Inferior parietal cortex (tissue), 1 donor: ENCODE measurements at regions not wholly inside any gene's neighbourhood (a gene's known extent, or its start where the extent isn't known, plus 50 kb on each side); places are given as distances from the start of the nearest gene placed in this dataset.

ENCODE experiments used
- DNase-seq: peaks from one replicate; pipeline ENCODE4 v3.0.0-alpha.2; 2016; ENCODE audit errors: extremely low spot score

- DNase-seq: no peak
These were observed 724.4 kb upstream of the ROBO1 start for GRCh38 chr3:80492162-80492561.

GRCh38 chr3:80472961-80473360, 705.2 kb upstream of the ROBO1 start:
- DNase-seq: no peak

GRCh38 chr3:80472459-80472858, 704.7 kb upstream of the ROBO1 start:
- no peak for DNase-seq

GRCh38 chr3:80470433-80470832, 702.6 kb upstream of the ROBO1 start:
- DNase-seq: no peak

- DNase-seq: no peak
These were observed 697.9 kb upstream of the ROBO1 start for GRCh38 chr3:80465746-80466145.

GRCh38 chr3:80451393-80451792, 683.6 kb upstream of the ROBO1 start:
- DNase-seq: no peak

- no peak for DNase-seq
These were observed 677.8 kb upstream of the ROBO1 start for GRCh38 chr3:80445641-80446040.

GRCh38 chr3:80445053-80445452, 677.3 kb upstream of the ROBO1 start:
- DNase-seq: no peak

GRCh38 chr3:80439490-80439889, 671.7 kb upstream of the ROBO1 start:
- DNase-seq: no peak

- no peak for DNase-seq
These were observed 666.6 kb upstream of the ROBO1 start for GRCh38 chr3:80434366-80434765.

GRCh38 chr3:80424951-80425350, 657.2 kb upstream of the ROBO1 start:
- no peak for DNase-seq

- DNase-seq: no peak
These were observed 640.4 kb upstream of the ROBO1 start for GRCh38 chr3:80408030-80408721.

GRCh38 chr3:80405618-80406017, 637.8 kb upstream of the ROBO1 start:
- DNase-seq: no peak

- no peak for DNase-seq
These were observed 627.2 kb upstream of the ROBO1 start for GRCh38 chr3:80395023-80395422.

- DNase-seq: no peak
These were observed 623.8 kb upstream of the ROBO1 start for GRCh38 chr3:80391573-80391972.

GRCh38 chr3:80384811-80385210, 617.0 kb upstream of the ROBO1 start:
- DNase-seq: no peak

GRCh38 chr3:80374423-80374822, 606.6 kb upstream of the ROBO1 start:
- no peak for DNase-seq

GRCh38 chr3:80368616-80369015, 600.8 kb upstream of the ROBO1 start:
- DNase-seq: no peak

GRCh38 chr3:80366808-80367548, 599.2 kb upstream of the ROBO1 start:
- DNase-seq: no peak

- no peak for DNase-seq
These were observed 590.0 kb upstream of the ROBO1 start for GRCh38 chr3:80357761-80358160.

GRCh38 chr3:80355144-80355543, 587.3 kb upstream of the ROBO1 start:
- no peak for DNase-seq

GRCh38 chr3:80351201-80351600, 583.4 kb upstream of the ROBO1 start:
- no peak for DNase-seq

GRCh38 chr3:80350771-80351170, 583.0 kb upstream of the ROBO1 start:
- no peak for DNase-seq

GRCh38 chr3:80338366-80338765, 570.6 kb upstream of the ROBO1 start:
- DNase-seq: no peak
